GM19324 (cell line): ENCODE measurements at regions not wholly inside any gene's neighbourhood (a gene's known extent, or its start where the extent isn't known, plus 50 kb on each side); places are given as distances from the start of the nearest gene placed in this dataset.

Experiments
- ATAC-seq: cut with Tn5 transposase; IDR thresholded peaks from one replicate; pipeline ENCODE4 v1.9.1; 2021; ENCODE audit warnings: mild to moderate bottlenecking, moderate library complexity; ENCODE audit not compliant: unreplicated experiment, low FRiP score

GRCh38 chr4:83172371-83172770, 57.8 kb upstream of the PLAC8 start:
- no peak for ATAC-seq

DNA sequence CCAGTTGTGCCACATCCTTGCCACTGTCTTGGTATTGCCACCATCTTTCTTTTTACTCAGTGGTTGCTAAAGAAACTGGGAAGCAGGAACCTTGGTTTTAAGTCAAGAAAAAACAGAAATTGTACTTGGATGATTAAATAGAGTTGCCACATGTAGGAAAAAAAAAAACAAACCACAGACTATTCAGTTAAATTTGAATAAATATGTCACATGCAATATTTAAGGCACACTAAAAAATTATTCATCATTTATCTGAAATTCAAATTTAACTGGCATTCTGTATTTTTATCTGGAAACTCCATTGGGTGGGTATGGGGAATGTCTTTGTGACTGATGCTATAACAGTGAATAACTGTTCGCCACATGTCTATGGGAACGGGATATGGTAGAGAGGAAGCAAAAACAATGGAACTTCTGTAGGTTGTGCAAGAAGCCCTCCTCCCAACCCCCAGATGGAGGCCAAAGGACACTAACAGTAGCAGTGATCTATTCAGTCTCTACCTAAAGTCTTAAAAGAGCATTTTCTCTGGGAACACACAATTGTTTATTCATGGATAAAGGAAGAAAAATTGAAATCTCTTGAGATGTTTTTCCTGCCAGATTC, 57.0 kb upstream of the PLAC8 start:
- ATAC-seq = no peak

- no peak for ATAC-seq
Observed at GRCh38 chr4:83170952-83171399, 56.4 kb upstream of the PLAC8 start.
